ENCODE measurements at regions not wholly inside any gene's neighbourhood (a gene's known extent, or its start where the extent isn't known, plus 50 kb on each side); places are given as distances from the start of the nearest gene placed in this dataset.

- TF ChIP-seq POLR2A (IDR thresholded peaks at IDR 0.05; ENCODE audit: low read depth, low read length) (no peak), CTCF (IDR thresholded peaks at IDR 0.05; ENCODE audit: extremely low read depth in 1 of 2, insufficient read depth in 1 of 2, low read depth in 1 of 2, low read length in 2 of 2) (no peak)
Observed at GRCh38 chr12:77679686-77680085, 151.0 kb upstream of the NAV3 start.

Measured in endothelial cell of umbilical vein (primary cell).